H1 (cell line): ENCODE measurements at regions not wholly inside any gene's neighbourhood (a gene's known extent, or its start where the extent isn't known, plus 50 kb on each side); places are given as distances from the start of the nearest gene placed in this dataset.

Experiments
- CTCF ChIA-PET: fragments of 300-600 bp; sonication (Branson Sonifier 250); formaldehyde crosslinking; loops from one replicate; lab custom pipeline; 2021; ENCODE audit not compliant: partially characterized antibody; lab: Charles Lee
- POLR2A ChIA-PET: fragments of 300-600 bp; sonication (Branson Sonifier 250); formaldehyde crosslinking; loops from one replicate; lab custom pipeline; 2021; ENCODE audit warnings: inconsistent platforms; ENCODE audit not compliant: partially characterized antibody; lab: Charles Lee
- DNase-seq, 2 experiments: peaks; one replicate each; pipeline versions ENCODE4 v3.0.0 to v3.0.0-alpha.2; 2010 to 2022; ENCODE audit warnings: low spot score in 2 of 2, low read depth in 1 of 2, mixed read lengths in 1 of 2
- FAIRE-seq: peaks from 2 replicates; lab custom pipeline; 2011; peaks lifted over from hg19 to GRCh38; lab: Jason Lieb, UNC
- H2AFZ ChIP-seq: 2 replicates; pipeline ENCODE4 v1.8.1; 2012; ENCODE audit warnings: low read length, inconsistent platforms
- H2AK5ac ChIP-seq: 2 replicates; pipeline ENCODE4 v1.6.1; 2013; ENCODE audit warnings: low read depth, low read length
- H2BK120ac ChIP-seq: replicated peaks from 2 replicates; pipeline ENCODE3; 2013; ENCODE audit warnings: low read depth, low read length, inconsistent platforms
- H2BK12ac ChIP-seq: 2 replicates; pipeline ENCODE4 v1.6.1; 2013; ENCODE audit warnings: low read depth, low read length
- H2BK15ac ChIP-seq: 2 replicates; pipeline ENCODE4 v1.6.1; 2013; ENCODE audit warnings: low read length
- H2BK20ac ChIP-seq: 2 replicates; pipeline ENCODE4 v1.6.1; 2013; ENCODE audit warnings: low read length
- H2BK5ac ChIP-seq: 2 replicates; pipeline ENCODE4 v1.6.1; 2013; ENCODE audit warnings: low read depth, low read length
- H3K14ac ChIP-seq: 2 replicates; pipeline ENCODE4 v1.6.1; 2013; ENCODE audit warnings: inconsistent platforms; ENCODE audit not compliant: insufficient read length
- H3K18ac ChIP-seq: 2 replicates; pipeline ENCODE4 v1.6.1; 2013; ENCODE audit warnings: low read length; ENCODE audit errors: extremely low read depth
- H3K23ac ChIP-seq: 2 replicates; pipeline ENCODE4 v1.6.1; 2013; ENCODE audit warnings: inconsistent platforms; ENCODE audit not compliant: insufficient read length
- H3K23me2 ChIP-seq: 2 replicates; pipeline ENCODE4 v1.6.1; 2013; ENCODE audit warnings: low read depth, low read length
- H3K27ac ChIP-seq: 2 replicates; pipeline ENCODE4 v1.6.1; 2011; ENCODE audit warnings: low read depth, low read length, inconsistent platforms
- H3K27me3 ChIP-seq, 4 experiments: replicated peaks in 1 of 4; 1 replicate in 1 of 4; 2 replicates in 3 of 4; pipeline versions ENCODE4 v1.6.1 to v1.8.1; 2011 to 2013; ENCODE audit warnings: low read length in 3 of 4, mild to moderate bottlenecking in 3 of 4, inconsistent platforms in 2 of 4, mixed read lengths in 2 of 4, moderate library complexity in 1 of 4; ENCODE audit not compliant: control insufficient read depth in 3 of 4, insufficient read depth in 3 of 4; ENCODE audit errors: extremely low read depth in 1 of 4
- H3K36me3 ChIP-seq, 4 experiments: 2 replicates each; pipeline versions ENCODE4 v1.6.1 to v1.8.1; 2011 to 2013; ENCODE audit warnings: mild to moderate bottlenecking in 4 of 4, low read length in 3 of 4, moderate library complexity in 2 of 4, control low read depth in 1 of 4, inconsistent platforms in 1 of 4; ENCODE audit not compliant: insufficient read depth in 4 of 4, control insufficient read depth in 2 of 4
- H3K4ac ChIP-seq: replicated peaks from 2 replicates; pipeline ENCODE3; 2013; ENCODE audit warnings: low read length, low read depth, mixed read lengths, inconsistent platforms; ENCODE audit not compliant: insufficient read length
- H3K4me1 ChIP-seq, 4 experiments: replicated peaks in 1 of 4; 1 replicate in 1 of 4; 2 replicates in 3 of 4; pipeline versions ENCODE4 v1.6.1 to v1.8.1; 2011 to 2013; ENCODE audit warnings: low read length in 3 of 4, inconsistent platforms in 2 of 4, mixed read lengths in 1 of 4; ENCODE audit not compliant: insufficient read depth in 4 of 4, control insufficient read depth in 3 of 4
- H3K4me2 ChIP-seq, 2 experiments: 2 replicates each; pipeline versions ENCODE4 v1.6.1 to v1.8.1; 2011 to 2013; ENCODE audit warnings: low read depth in 2 of 2, low read length in 2 of 2, control low read depth in 1 of 2, inconsistent platforms in 1 of 2, mild to moderate bottlenecking in 1 of 2; ENCODE audit not compliant: insufficient read depth in 1 of 2
- H3K4me3 ChIP-seq, 4 experiments: fragments of 200-600, 300-600 bp in 1 of 4; sonication (generic), shearing (Covaris generic), sonication (Bioruptor Twin) in 1 of 4; 2 replicates each; pipeline versions ENCODE4 v1.5.1 to v1.8.1; 2011 to 2016; ENCODE audit warnings: low read length in 4 of 4, low read depth in 3 of 4, control low read depth in 2 of 4, inconsistent platforms in 2 of 4, mild to moderate bottlenecking in 2 of 4, mixed read lengths in 1 of 4, moderate library complexity in 1 of 4; ENCODE audit not compliant: insufficient read depth in 2 of 4; ENCODE audit errors: extremely low read depth in 1 of 4
- H3K56ac ChIP-seq: replicated peaks from 2 replicates; pipeline ENCODE3; 2013; ENCODE audit warnings: low read depth, mild to moderate bottlenecking, mixed read lengths, low read length, inconsistent platforms; ENCODE audit not compliant: insufficient read length
- H3K79me1 ChIP-seq: 2 replicates; pipeline ENCODE4 v1.6.1; 2013; ENCODE audit warnings: low read depth, low read length, control low read depth
- H3K79me2 ChIP-seq, 2 experiments: 2 replicates each; pipeline versions ENCODE4 v1.6.1 to v1.8.1; 2012 to 2013; ENCODE audit warnings: low read length in 2 of 2, mild to moderate bottlenecking in 2 of 2, inconsistent platforms in 1 of 2; ENCODE audit not compliant: insufficient read depth in 2 of 2, control insufficient read depth in 1 of 2
- H3K9ac ChIP-seq, 4 experiments: replicated peaks in 1 of 4; 1 replicate in 1 of 4; 2 replicates in 3 of 4; pipeline versions ENCODE4 v1.6.1 to v1.8.1; 2011 to 2013; ENCODE audit warnings: low read depth in 3 of 4, low read length in 3 of 4, control low read depth in 2 of 4, mild to moderate bottlenecking in 2 of 4, moderate library complexity in 2 of 4, inconsistent platforms in 1 of 4; ENCODE audit errors: extremely low read depth in 1 of 4
- H3K9me3 ChIP-seq, 2 experiments: 2 replicates each; pipeline versions ENCODE4 v1.6.1 to v1.8.1; 2012 to 2013; ENCODE audit warnings: mild to moderate bottlenecking in 2 of 2, moderate library complexity in 2 of 2, control low read depth in 1 of 2, inconsistent platforms in 1 of 2, low read depth in 1 of 2, low read length in 1 of 2, mixed read lengths in 1 of 2; ENCODE audit not compliant: insufficient read depth in 2 of 2
- H4K20me1 ChIP-seq, 2 experiments: replicated peaks in 1 of 2; 2 replicates each; pipeline versions ENCODE3 to v1.8.1; 2011 to 2013; ENCODE audit warnings: inconsistent platforms in 2 of 2, low read length in 2 of 2, mild to moderate bottlenecking in 1 of 2; ENCODE audit not compliant: insufficient read depth in 2 of 2, control insufficient read depth in 1 of 2
- H4K5ac ChIP-seq: 2 replicates; pipeline ENCODE4 v1.6.1; 2013; ENCODE audit warnings: low read length, low read depth, mixed read lengths, inconsistent platforms; ENCODE audit not compliant: insufficient read length
- H4K8ac ChIP-seq: 2 replicates; pipeline ENCODE4 v1.8.0; 2013; ENCODE audit warnings: mild to moderate bottlenecking, moderate library complexity, low read length, inconsistent platforms; ENCODE audit not compliant: insufficient read depth; ENCODE audit errors: extremely low read depth
- H4K91ac ChIP-seq: replicated peaks from 2 replicates; pipeline ENCODE3; 2013; ENCODE audit warnings: low read length, mixed read lengths, inconsistent platforms; ENCODE audit not compliant: insufficient read length
- CHD7 ChIP-seq: fragments of 300-600 bp; sonication (generic); IDR thresholded peaks from 2 replicates; pipeline ENCODE4 v1.7.1; 2012; ENCODE audit warnings: low read length, moderate library complexity, mild to moderate bottlenecking, inconsistent platforms; ENCODE audit not compliant: insufficient replicate concordance
- WGBS, 2 experiments: shearing (Covaris generic) in 1 of 2; methylation state at CpG; one replicate each; pipeline versions ENCODE4 v1.1.6 to v1.1.7; 2013 to 2015; ENCODE audit warnings: low lambda C conversion rate in 2 of 2, mixed read lengths in 2 of 2, inconsistent platforms in 1 of 2, low coverage in 1 of 2, missing lambda C conversion rate in 1 of 2; ENCODE audit not compliant: insufficient replicate concordance in 2 of 2, insufficient coverage in 1 of 2, insufficient read length in 1 of 2; ENCODE audit errors: extremely low coverage in 1 of 2, missing lambda C conversion rate in 1 of 2; 5-methylcytosine and 5-hydroxymethylcytosine counted together

GRCh38 chr9:22857316-22857715 is 410.7 kb downstream of the DMRTA1 start:
- no peak overlapping the region for H3K9ac ChIP-seq
- no peak overlapping the region for H2BK120ac ChIP-seq
- H3K9me3 ChIP-seq, result no peaks in the 10 kb centered on the region
- H3K4me2 ChIP-seq, result no peak overlapping the region
- H2BK12ac ChIP-seq, result no peak overlapping the region
- H2BK20ac ChIP-seq, result no peak overlapping the region
- H4K91ac ChIP-seq, result no peak overlapping the region
- no peaks in the 10 kb centered on the region for H4K20me1 ChIP-seq
- no peak overlapping the region for H4K5ac ChIP-seq
- no peak overlapping the region for H3K18ac ChIP-seq
- ChIA-PET POLR2A (no interaction called here), CTCF (no interaction called here)
- no peaks in the 10 kb centered on the region for H3K4me1 ChIP-seq
- no peaks in the 10 kb centered on the region for H3K23me2 ChIP-seq
- H2BK15ac ChIP-seq, result no peak overlapping the region
- H3K14ac ChIP-seq, result no peak overlapping the region
- no peaks in the 10 kb centered on the region for H3K79me1 ChIP-seq
- no peak for DNase-seq
- H3K27me3 ChIP-seq, result no peaks in the 10 kb centered on the region
- WGBS, 2 experiments, result 95% methylated on average over 1 of the region's 1 CpG; no CpG with 5 or more reads in 1 of the 2 experiments
- H2BK5ac ChIP-seq, result no peak overlapping the region
- H3K27ac ChIP-seq, result no peak overlapping the region
- no peaks in the 10 kb centered on the region for H3K36me3 ChIP-seq
- no peak overlapping the region for H4K8ac ChIP-seq
- H3K23ac ChIP-seq, result no peak overlapping the region
- no peak overlapping the region for H3K4me3 ChIP-seq
- no peak overlapping the region for H3K56ac ChIP-seq
- H2AFZ ChIP-seq, result no peak overlapping the region
- FAIRE-seq, result no peak
- no peak overlapping the region for H3K4ac ChIP-seq
- no peak overlapping the region for H2AK5ac ChIP-seq
- H3K79me2 ChIP-seq, result no peaks in the 10 kb centered on the region
- TF ChIP-seq CHD7, result no peak
